IMR-90 (cell line): ENCODE measurements at regions not wholly inside any gene's neighbourhood (a gene's known extent, or its start where the extent isn't known, plus 50 kb on each side); places are given as distances from the start of the nearest gene placed in this dataset.

Source experiments
- ATAC-seq: fragments of 200-7000 bp; cut with Tn5 transposase; 2 replicates; pipeline ENCODE4 v1.9.1; 2020; ENCODE audit warnings: low read depth, mild to moderate bottlenecking, moderate library complexity
- BruUV-seq: library from RNA; stranded (reverse); fragments of 400-500 nt; replicated peaks from 2 replicates; lab custom pipeline; 2021; lab: Mats Ljungman, UMichigan
- CTCF ChIA-PET: fragments of 300-600 bp; formaldehyde crosslinking; extraction: SDS; loops from one replicate; lab custom pipeline; 2021; ENCODE audit warnings: antibody characterized with exemption; lab: Yijun Ruan, JAX
- POLR2A ChIA-PET: fragments of 300-600 bp; sonication (Branson Sonifier 250); formaldehyde crosslinking; loops from one replicate; lab custom pipeline; 2022; ENCODE audit warnings: antibody characterized with exemption; ENCODE audit not compliant: unreplicated experiment; lab: Charles Lee
- DNase-seq: peaks from one replicate; pipeline ENCODE4 v3.0.0; 2013
- H2AFZ ChIP-seq: replicated peaks from 2 replicates; pipeline ENCODE3; 2013; ENCODE audit warnings: low read length, mild to moderate bottlenecking; ENCODE audit not compliant: poor library complexity
- H2AK5ac ChIP-seq: 2 replicates; pipeline ENCODE4 v1.6.1; 2013; ENCODE audit warnings: low read depth, low read length, inconsistent platforms
- H2AK9ac ChIP-seq: replicated peaks from 2 replicates; pipeline ENCODE3; 2013; ENCODE audit warnings: mild to moderate bottlenecking, low read depth, low read length, moderate library complexity; ENCODE audit not compliant: poor library complexity
- H2BK120ac ChIP-seq: 2 replicates; pipeline ENCODE4 v1.6.1; 2013; ENCODE audit warnings: low read depth, low read length, inconsistent platforms
- H2BK15ac ChIP-seq: 3 replicates; pipeline ENCODE4 v1.6.1; 2013; ENCODE audit warnings: low read depth, low read length, inconsistent platforms
- H2BK20ac ChIP-seq: 2 replicates; pipeline ENCODE4 v1.6.1; 2013; ENCODE audit warnings: low read depth, mild to moderate bottlenecking, inconsistent platforms, low read length, moderate library complexity
- H2BK5ac ChIP-seq: 2 replicates; pipeline ENCODE4 v1.6.1; 2013; ENCODE audit warnings: mild to moderate bottlenecking, low read depth, low read length, inconsistent platforms; ENCODE audit not compliant: poor library complexity, severe bottlenecking
- H3K14ac ChIP-seq: replicated peaks from 2 replicates; pipeline ENCODE4 v1.6.1; 2013; ENCODE audit warnings: low read depth, low read length, inconsistent platforms
- H3K18ac ChIP-seq: 2 replicates; pipeline ENCODE4 v1.6.1; 2013; ENCODE audit warnings: low read depth, low read length, control low read depth
- H3K23ac ChIP-seq: 2 replicates; pipeline ENCODE4 v1.6.1; 2013; ENCODE audit warnings: low read depth, low read length, inconsistent platforms
- H3K27ac ChIP-seq: 2 replicates; pipeline ENCODE4 v1.5.1; 2013; ENCODE audit warnings: mild to moderate bottlenecking, control low read depth, low read length; ENCODE audit not compliant: insufficient read depth
- H3K27me3 ChIP-seq: 2 replicates; pipeline ENCODE4 v1.6.1; 2013; ENCODE audit warnings: low read length; ENCODE audit not compliant: control insufficient read depth, insufficient read depth
- H3K36me3 ChIP-seq: 2 replicates; pipeline ENCODE4 v1.6.1; 2013; ENCODE audit warnings: low read length, mixed read lengths; ENCODE audit not compliant: control insufficient read depth, insufficient read depth
- H3K4ac ChIP-seq: 2 replicates; pipeline ENCODE4 v1.6.1; 2013; ENCODE audit warnings: low read depth, low read length, inconsistent platforms
- H3K4me1 ChIP-seq: 2 replicates; pipeline ENCODE4 v1.6.1; 2013; ENCODE audit warnings: low read length, mixed read lengths; ENCODE audit not compliant: control insufficient read depth, insufficient read depth
- H3K4me2 ChIP-seq: 2 replicates; pipeline ENCODE4 v1.6.1; 2013; ENCODE audit warnings: low read depth, mild to moderate bottlenecking, control low read depth, low read length, moderate library complexity
- H3K4me3 ChIP-seq: 2 replicates; pipeline ENCODE4 v1.5.1; 2013; ENCODE audit warnings: low read depth, mild to moderate bottlenecking, control low read depth, low read length, moderate library complexity; ENCODE audit not compliant: insufficient read depth
- H3K56ac ChIP-seq: 2 replicates; pipeline ENCODE4 v1.6.1; 2013; ENCODE audit warnings: low read length, inconsistent platforms; ENCODE audit not compliant: insufficient read depth; ENCODE audit errors: extremely low read depth
- H3K79me1 ChIP-seq, 2 experiments: 2 replicates each; pipeline ENCODE4 v1.6.1; 2013; ENCODE audit warnings: low read length in 2 of 2, inconsistent platforms in 1 of 2, low read depth in 1 of 2
- H3K9ac ChIP-seq: 2 replicates; pipeline ENCODE4 v1.6.1; 2013; ENCODE audit warnings: low read depth, low read length, control low read depth
- H3K9me1 ChIP-seq: 2 replicates; pipeline ENCODE4 v1.6.1; 2013; ENCODE audit warnings: low read length, inconsistent platforms; ENCODE audit not compliant: insufficient read depth
- H3K9me3 ChIP-seq: 2 replicates; pipeline ENCODE4 v1.6.1; 2013; ENCODE audit warnings: low read length; ENCODE audit not compliant: control insufficient read depth, insufficient read depth
- H4K20me1 ChIP-seq: 2 replicates; pipeline ENCODE4 v1.6.1; 2013; ENCODE audit warnings: low read length, inconsistent platforms; ENCODE audit not compliant: insufficient read depth
- H4K5ac ChIP-seq: 2 replicates; pipeline ENCODE4 v1.6.1; 2013; ENCODE audit warnings: mild to moderate bottlenecking, low read depth, low read length, control low read depth
- H4K8ac ChIP-seq, 2 experiments: 2 replicates each; pipeline ENCODE4 v1.6.1; 2013; ENCODE audit warnings: low read depth in 2 of 2, low read length in 2 of 2, control low read depth in 1 of 2, inconsistent platforms in 1 of 2
- H4K91ac ChIP-seq: 2 replicates; pipeline ENCODE4 v1.6.1; 2013; ENCODE audit warnings: low read depth, low read length, inconsistent platforms; ENCODE audit not compliant: insufficient read depth
- BHLHE40 ChIP-seq: fragments of 150-350 bp; IDR thresholded peaks from 2 replicates; pipeline ENCODE4 v1.6.1; 2016; ENCODE audit warnings: mild to moderate bottlenecking, low read depth, low read length
- CEBPB ChIP-seq: IDR thresholded peaks from 2 replicates; pipeline ENCODE4 v1.6.1; 2012; ENCODE audit warnings: low read depth, low read length, improper control_type of control experiment
- CHD1 ChIP-seq: IDR thresholded peaks from 2 replicates; pipeline ENCODE4 v1.6.1; 2012; ENCODE audit warnings: low read depth, low read length, improper control_type of control experiment
- FOS ChIP-seq: fragments of 150-350 bp; IDR thresholded peaks from 2 replicates; pipeline ENCODE4 v1.6.1; 2016; ENCODE audit warnings: low read depth, low read length
- MAFK ChIP-seq: IDR thresholded peaks from 2 replicates; pipeline ENCODE4 v1.6.1; 2012; ENCODE audit warnings: low read depth, low read length, improper control_type of control experiment
- MAZ ChIP-seq: IDR thresholded peaks from 2 replicates; pipeline ENCODE4 v1.6.1; 2012; ENCODE audit warnings: low read depth, mild to moderate bottlenecking, low read length, improper control_type of control experiment, moderate library complexity, borderline replicate concordance
- MXI1 ChIP-seq: IDR thresholded peaks from 2 replicates; pipeline ENCODE4 v1.6.1; 2012; ENCODE audit warnings: low read depth, mild to moderate bottlenecking, low read length, moderate library complexity, borderline replicate concordance
- NFE2L2 ChIP-seq: fragments of 150-350 bp; IDR thresholded peaks from 2 replicates; pipeline ENCODE4 v1.6.1; 2016; ENCODE audit warnings: low read depth, mild to moderate bottlenecking, low read length
- POLR2A ChIP-seq: IDR thresholded peaks from 2 replicates; pipeline ENCODE4 v1.6.1; 2012; ENCODE audit warnings: mild to moderate bottlenecking, low read depth, low read length
- RAD21 ChIP-seq: IDR thresholded peaks from 2 replicates; pipeline ENCODE4 v1.6.1; 2012; ENCODE audit warnings: low read length, improper control_type of control experiment
- RCOR1 ChIP-seq: IDR thresholded peaks from 2 replicates; pipeline ENCODE4 v1.6.1; 2012; ENCODE audit warnings: mild to moderate bottlenecking, low read length, improper control_type of control experiment; ENCODE audit not compliant: insufficient replicate concordance
- RFX5 ChIP-seq: IDR thresholded peaks from 2 replicates; pipeline ENCODE4 v1.8.0; 2012; ENCODE audit warnings: low read depth, mild to moderate bottlenecking, low read length, moderate library complexity
- SMC3 ChIP-seq: fragments of 150-350 bp; IDR thresholded peaks from 2 replicates; pipeline ENCODE4 v1.6.1; 2016; ENCODE audit warnings: low read depth, mild to moderate bottlenecking, antibody characterized with exemption, low read length, moderate library complexity
- WGBS, 2 experiments: methylation state at CpG; one replicate each; pipeline versions ENCODE4 v1.1.5 to v1.1.7; 2013; ENCODE audit warnings: missing lambda C conversion rate in 2 of 2; ENCODE audit not compliant: insufficient read length in 1 of 2; ENCODE audit errors: extremely low coverage in 2 of 2; 5-methylcytosine and 5-hydroxymethylcytosine counted together
- dilution Hi-C: fragments of 300-500 bp; cut with HindIII; formaldehyde crosslinking; loops from one replicate; pipeline ENCODE4 v1.14.3; 2018; ENCODE audit warnings: low sequenced_read_pairs; ENCODE audit not compliant: unreplicated experiment
- in situ Hi-C: fragments of 300-500 bp; cut with MboI; formaldehyde crosslinking; loops from 3 replicates; pipeline ENCODE4 v1.14.3; 2019; ENCODE audit warnings: low sequenced_read_pairs, inconsistent platforms, mixed read lengths
- intact Hi-C: fragments of 100-400 bp; cut with micrococcal nuclease; formaldehyde crosslinking; loops from 2 replicates; pipeline ENCODE4 v1.10.0; 2022
- TF ChIP-seq, protein P1 (sequence below): conservative IDR thresholded peaks from 2 replicates; pipeline ENCODE4 v1.5.1; 2012; ENCODE audit warnings: mild to moderate bottlenecking, low read depth, low read length, improper control_type of control experiment
- TF ChIP-seq, protein P2 (sequence below): fragments of 150-350 bp; IDR thresholded peaks from 2 replicates; pipeline ENCODE4 v1.6.1; 2017; ENCODE audit warnings: mild to moderate bottlenecking, antibody characterized with exemption, low read length, low read depth
- TF ChIP-seq, protein P3 (sequence below): fragments of 150-350 bp; IDR thresholded peaks from 2 replicates; pipeline ENCODE4 v1.6.1; 2016; ENCODE audit warnings: low read depth, mild to moderate bottlenecking, low read length, moderate library complexity, borderline replicate concordance

DNA sequence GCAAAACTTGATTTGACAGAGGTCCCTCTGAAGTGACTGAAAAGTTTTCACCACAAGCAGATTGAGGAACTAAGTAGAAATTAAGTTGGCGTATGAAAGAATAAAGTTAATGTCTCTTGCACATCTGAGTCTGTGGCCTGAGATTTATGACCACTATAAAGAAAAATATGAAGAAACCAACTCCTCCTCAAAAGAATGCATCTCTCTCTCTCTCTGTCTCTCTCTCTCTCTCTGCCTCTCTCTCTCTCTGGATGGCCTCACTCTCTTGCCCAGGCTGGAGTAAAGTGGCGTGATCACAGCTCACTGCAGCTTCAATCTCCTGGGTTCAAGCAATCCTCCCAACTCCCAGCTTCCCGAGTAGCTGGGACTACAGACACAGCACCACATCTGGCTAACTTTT, 55.2 kb downstream of the RPL22L1 start:
- Histone ChIP-seq H3K36me3 (no peaks in the 10 kb centered on the region), H2BK20ac (no peak overlapping the region), H3K23ac (no peak overlapping the region), H2AK5ac (no peak overlapping the region), H2BK15ac (no peak overlapping the region), H4K8ac (no peak overlapping the region), H3K4me3 (no peak overlapping the region), H4K91ac (no peak overlapping the region), H4K5ac (no peak overlapping the region), H3K14ac (no peak overlapping the region), H2AFZ (no peak overlapping the region), H3K27me3 (no peaks in the 10 kb centered on the region), H3K9me1 (peaks cover 4% of the 10 kb centered on the region; the same call in 1 of the 2 replicates), H2AK9ac (no peak overlapping the region), H3K79me1 (no peaks in the 10 kb centered on the region), H3K56ac (no peak overlapping the region), H3K4me2 (no peak overlapping the region), H3K18ac (no peak overlapping the region), H3K9ac (no peak overlapping the region), H4K20me1 (no peaks in the 10 kb centered on the region), H3K27ac (no peak overlapping the region), H3K4ac (no peak overlapping the region), H2BK5ac (no peak overlapping the region), H2BK120ac (no peak overlapping the region), H3K4me1 (peaks cover 6% of the 10 kb centered on the region), H3K9me3 (no peaks in the 10 kb centered on the region)
- DNase-seq (no peak), ATAC-seq (no peak)
- WGBS, 2 experiments, result no CpG with 5 or more reads among the region's 3 CpGs
- BruUV-seq, result no TSS peak
- intact Hi-C loops, result no loop called here
- ChIA-PET CTCF (interaction anchor here (0.5 to 0.6 kb wide), 2 partner anchors 27 to 366 kb away, joined by 3 to 11 read pairs; no protein-coding TSS in a partner anchor), POLR2A (no interaction called here)
- TF ChIP-seq CHD1, result no peak
- TF ChIP-seq NFE2L2, result no peak
- TF ChIP-seq, protein P1, sequence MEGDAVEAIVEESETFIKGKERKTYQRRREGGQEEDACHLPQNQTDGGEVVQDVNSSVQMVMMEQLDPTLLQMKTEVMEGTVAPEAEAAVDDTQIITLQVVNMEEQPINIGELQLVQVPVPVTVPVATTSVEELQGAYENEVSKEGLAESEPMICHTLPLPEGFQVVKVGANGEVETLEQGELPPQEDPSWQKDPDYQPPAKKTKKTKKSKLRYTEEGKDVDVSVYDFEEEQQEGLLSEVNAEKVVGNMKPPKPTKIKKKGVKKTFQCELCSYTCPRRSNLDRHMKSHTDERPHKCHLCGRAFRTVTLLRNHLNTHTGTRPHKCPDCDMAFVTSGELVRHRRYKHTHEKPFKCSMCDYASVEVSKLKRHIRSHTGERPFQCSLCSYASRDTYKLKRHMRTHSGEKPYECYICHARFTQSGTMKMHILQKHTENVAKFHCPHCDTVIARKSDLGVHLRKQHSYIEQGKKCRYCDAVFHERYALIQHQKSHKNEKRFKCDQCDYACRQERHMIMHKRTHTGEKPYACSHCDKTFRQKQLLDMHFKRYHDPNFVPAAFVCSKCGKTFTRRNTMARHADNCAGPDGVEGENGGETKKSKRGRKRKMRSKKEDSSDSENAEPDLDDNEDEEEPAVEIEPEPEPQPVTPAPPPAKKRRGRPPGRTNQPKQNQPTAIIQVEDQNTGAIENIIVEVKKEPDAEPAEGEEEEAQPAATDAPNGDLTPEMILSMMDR, result no peak
- TF ChIP-seq MXI1, result no peak
- TF ChIP-seq BHLHE40, result no peak
- TF ChIP-seq RFX5, result no peak
- TF ChIP-seq RAD21, result no peak
- TF ChIP-seq, protein P2, sequence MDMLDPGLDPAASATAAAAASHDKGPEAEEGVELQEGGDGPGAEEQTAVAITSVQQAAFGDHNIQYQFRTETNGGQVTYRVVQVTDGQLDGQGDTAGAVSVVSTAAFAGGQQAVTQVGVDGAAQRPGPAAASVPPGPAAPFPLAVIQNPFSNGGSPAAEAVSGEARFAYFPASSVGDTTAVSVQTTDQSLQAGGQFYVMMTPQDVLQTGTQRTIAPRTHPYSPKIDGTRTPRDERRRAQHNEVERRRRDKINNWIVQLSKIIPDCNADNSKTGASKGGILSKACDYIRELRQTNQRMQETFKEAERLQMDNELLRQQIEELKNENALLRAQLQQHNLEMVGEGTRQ, result no peak
- TF ChIP-seq FOS, result no peak
- no peak for TF ChIP-seq SMC3
- no peak for TF ChIP-seq RCOR1
- no peak for TF ChIP-seq MAZ
- TF ChIP-seq CEBPB, result no peak
- TF ChIP-seq, protein P3, sequence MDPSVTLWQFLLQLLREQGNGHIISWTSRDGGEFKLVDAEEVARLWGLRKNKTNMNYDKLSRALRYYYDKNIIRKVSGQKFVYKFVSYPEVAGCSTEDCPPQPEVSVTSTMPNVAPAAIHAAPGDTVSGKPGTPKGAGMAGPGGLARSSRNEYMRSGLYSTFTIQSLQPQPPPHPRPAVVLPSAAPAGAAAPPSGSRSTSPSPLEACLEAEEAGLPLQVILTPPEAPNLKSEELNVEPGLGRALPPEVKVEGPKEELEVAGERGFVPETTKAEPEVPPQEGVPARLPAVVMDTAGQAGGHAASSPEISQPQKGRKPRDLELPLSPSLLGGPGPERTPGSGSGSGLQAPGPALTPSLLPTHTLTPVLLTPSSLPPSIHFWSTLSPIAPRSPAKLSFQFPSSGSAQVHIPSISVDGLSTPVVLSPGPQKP, result no peak
- no peak for TF ChIP-seq MAFK
- no peak for TF ChIP-seq POLR2A
- in situ Hi-C loops, result loop anchor here (5.0 kb wide), 1 partner anchor 398 kb away; the partner anchor contains the start of gene CLDN11
- dilution Hi-C loops, result no loop called here
